OCI-LY1 (cell line): ENCODE measurements at regions not wholly inside any gene's neighbourhood (a gene's known extent, or its start where the extent isn't known, plus 50 kb on each side); places are given as distances from the start of the nearest gene placed in this dataset.

Source experiments
- H2AFZ ChIP-seq: fragments of 200-600 bp; sonication (generic), shearing (Covaris generic); 2 replicates; pipeline ENCODE4 v1.6.0; 2014; ENCODE audit warnings: antibody characterized with exemption, mild to moderate bottlenecking, low read length
- H3F3A ChIP-seq: fragments of 200-600 bp; sonication (generic), shearing (Covaris generic); 2 replicates; pipeline ENCODE4 v1.6.0; 2014; ENCODE audit warnings: mild to moderate bottlenecking, antibody characterized with exemption, low read length, moderate library complexity; ENCODE audit not compliant: insufficient read depth
- H3K27ac ChIP-seq: fragments of 200-600 bp; sonication (generic); 2 replicates; pipeline ENCODE4 v1.5.1; 2014; ENCODE audit warnings: low read length, mixed run types, mild to moderate bottlenecking, low read depth; ENCODE audit not compliant: poor library complexity, severe bottlenecking
- H3K27me3 ChIP-seq: fragments of 200-600 bp; sonication (generic); 2 replicates; pipeline ENCODE4 v1.6.0; 2014; ENCODE audit warnings: antibody characterized with exemption, mild to moderate bottlenecking, low read length, moderate library complexity; ENCODE audit not compliant: insufficient read depth
- H3K36me3 ChIP-seq: fragments of 200-600 bp; sonication (generic); 2 replicates; pipeline ENCODE4 v1.6.1; 2014; ENCODE audit warnings: mild to moderate bottlenecking, antibody characterized with exemption, low read length, moderate library complexity, mixed read lengths; ENCODE audit not compliant: insufficient read depth
- H3K4me1 ChIP-seq: fragments of 200-600 bp; sonication (generic); 2 replicates; pipeline ENCODE4 v1.5.1; 2014; ENCODE audit warnings: mild to moderate bottlenecking, low read length, moderate library complexity; ENCODE audit not compliant: insufficient read depth, severe bottlenecking
- H3K4me2 ChIP-seq: fragments of 200-600 bp; sonication (generic), shearing (Covaris generic); 2 replicates; pipeline ENCODE4 v1.6.1; 2014; ENCODE audit warnings: low read length
- H3K4me3 ChIP-seq: fragments of 200-600 bp; sonication (generic); 2 replicates; pipeline ENCODE4 v1.5.1; 2014; ENCODE audit warnings: low read length, low read depth, mild to moderate bottlenecking, mixed read lengths; ENCODE audit not compliant: poor library complexity, severe bottlenecking
- H3K79me2 ChIP-seq: fragments of 200-600 bp; shearing (Covaris generic); 2 replicates; pipeline ENCODE4 v1.6.1; 2016; ENCODE audit warnings: mixed run types, low read length, mixed read lengths; ENCODE audit not compliant: insufficient read depth
- H3K9ac ChIP-seq: fragments of 200-600 bp; sonication (generic), shearing (Covaris generic); 2 replicates; pipeline ENCODE4 v1.6.1; 2014; ENCODE audit warnings: mild to moderate bottlenecking, low read length, mixed read lengths
- H3K9me2 ChIP-seq: fragments of 200-600 bp; sonication (generic), shearing (Covaris generic); 2 replicates; pipeline ENCODE4 v1.6.1; 2014; ENCODE audit warnings: low read depth, mild to moderate bottlenecking, low read length, mixed read lengths
- H3K9me3 ChIP-seq: fragments of 200-600 bp; shearing (Covaris generic); 2 replicates; pipeline ENCODE4 v1.6.1; 2014; ENCODE audit warnings: low read length, mixed read lengths
- H4K20me1 ChIP-seq: fragments of 200-600 bp; sonication (generic), shearing (Covaris generic); 2 replicates; pipeline ENCODE4 v1.6.0; 2016; ENCODE audit warnings: mild to moderate bottlenecking, low read length; ENCODE audit not compliant: insufficient read depth
- EZH2 ChIP-seq: fragments of 200-600 bp; sonication (generic), shearing (Covaris generic); IDR thresholded peaks from 2 replicates; pipeline ENCODE4 v1.8.0; 2017; ENCODE audit warnings: borderline replicate concordance, mixed run types, mild to moderate bottlenecking, antibody characterized with exemption, low read length, moderate library complexity, mixed read lengths
- TF ChIP-seq, protein P1 (sequence below): fragments of 200-600 bp; sonication (generic), shearing (Covaris generic); IDR thresholded peaks from 2 replicates; pipeline ENCODE4 v1.5.1; 2017; ENCODE audit warnings: mild to moderate bottlenecking, antibody characterized with exemption, low read length, moderate library complexity, mixed read lengths

DNA sequence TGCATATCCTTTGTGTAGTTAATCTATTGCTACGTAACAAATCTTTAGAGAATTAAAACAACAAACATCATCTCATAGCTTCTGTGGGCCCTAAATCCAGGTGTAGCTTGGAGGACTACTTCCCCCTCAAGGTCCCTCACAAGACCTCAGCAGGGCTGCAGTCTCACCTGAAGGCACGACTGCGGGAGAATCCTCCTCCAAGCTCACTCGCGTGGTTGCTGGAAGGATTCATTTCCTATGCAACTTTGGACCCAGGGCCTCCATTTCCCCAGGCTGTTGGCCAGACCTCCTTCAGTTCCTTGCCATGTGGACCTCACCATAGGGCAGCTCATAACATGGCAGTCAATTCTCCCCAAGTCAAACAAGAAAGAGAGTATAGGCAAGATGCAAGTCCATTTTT, 140.4 kb downstream of the OAT start:
- H3K4me1 ChIP-seq = no peaks in the 10 kb centered on the region
- H3K9me2 ChIP-seq = no peaks in the 10 kb centered on the region; the same call in 1 of the 2 replicates
- H4K20me1 ChIP-seq = no peaks in the 10 kb centered on the region
- no peaks in the 10 kb centered on the region for H3K79me2 ChIP-seq
- no peak for TF ChIP-seq EZH2
- TF ChIP-seq, protein P1, sequence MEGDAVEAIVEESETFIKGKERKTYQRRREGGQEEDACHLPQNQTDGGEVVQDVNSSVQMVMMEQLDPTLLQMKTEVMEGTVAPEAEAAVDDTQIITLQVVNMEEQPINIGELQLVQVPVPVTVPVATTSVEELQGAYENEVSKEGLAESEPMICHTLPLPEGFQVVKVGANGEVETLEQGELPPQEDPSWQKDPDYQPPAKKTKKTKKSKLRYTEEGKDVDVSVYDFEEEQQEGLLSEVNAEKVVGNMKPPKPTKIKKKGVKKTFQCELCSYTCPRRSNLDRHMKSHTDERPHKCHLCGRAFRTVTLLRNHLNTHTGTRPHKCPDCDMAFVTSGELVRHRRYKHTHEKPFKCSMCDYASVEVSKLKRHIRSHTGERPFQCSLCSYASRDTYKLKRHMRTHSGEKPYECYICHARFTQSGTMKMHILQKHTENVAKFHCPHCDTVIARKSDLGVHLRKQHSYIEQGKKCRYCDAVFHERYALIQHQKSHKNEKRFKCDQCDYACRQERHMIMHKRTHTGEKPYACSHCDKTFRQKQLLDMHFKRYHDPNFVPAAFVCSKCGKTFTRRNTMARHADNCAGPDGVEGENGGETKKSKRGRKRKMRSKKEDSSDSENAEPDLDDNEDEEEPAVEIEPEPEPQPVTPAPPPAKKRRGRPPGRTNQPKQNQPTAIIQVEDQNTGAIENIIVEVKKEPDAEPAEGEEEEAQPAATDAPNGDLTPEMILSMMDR = no peak
- H2AFZ ChIP-seq = no peak overlapping the region
- H3K4me2 ChIP-seq = no peak overlapping the region
- H3K9ac ChIP-seq = no peak overlapping the region
- H3K27me3 ChIP-seq = peaks cover 22% of the 10 kb centered on the region; the same call in 1 of the 2 replicates
- no peak overlapping the region for H3K27ac ChIP-seq
- H3K9me3 ChIP-seq = peaks cover 1% of the 10 kb centered on the region; the same call in 1 of the 2 replicates
- no peaks in the 10 kb centered on the region for H3K36me3 ChIP-seq
- no peaks in the 10 kb centered on the region for H3F3A ChIP-seq
- H3K4me3 ChIP-seq = no peak overlapping the region

DNA sequence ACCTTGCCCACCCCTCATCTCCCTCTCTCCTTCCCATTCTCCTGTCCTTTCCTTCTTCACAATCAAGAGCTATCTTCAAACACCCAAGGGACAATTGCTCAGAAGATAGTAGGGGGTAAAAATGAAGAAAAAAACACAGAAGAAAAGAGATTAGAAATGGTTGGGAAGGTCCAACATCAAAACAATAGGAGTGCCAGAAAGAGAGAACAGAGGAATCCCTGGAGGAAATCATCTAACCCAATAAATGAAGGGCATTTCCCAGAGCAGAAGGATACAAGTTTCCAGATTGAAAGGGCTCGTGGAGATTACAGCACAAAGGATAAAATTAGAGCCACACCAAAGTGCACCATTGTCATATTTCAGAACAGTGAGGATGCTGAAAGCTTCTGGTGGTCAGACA, 145.6 kb downstream of the OAT start:
- no peak for TF ChIP-seq EZH2
- TF ChIP-seq, protein P1 = no peak
- Histone ChIP-seq H3K4me2 (no peak overlapping the region), H3K27ac (no peak overlapping the region)

DNA sequence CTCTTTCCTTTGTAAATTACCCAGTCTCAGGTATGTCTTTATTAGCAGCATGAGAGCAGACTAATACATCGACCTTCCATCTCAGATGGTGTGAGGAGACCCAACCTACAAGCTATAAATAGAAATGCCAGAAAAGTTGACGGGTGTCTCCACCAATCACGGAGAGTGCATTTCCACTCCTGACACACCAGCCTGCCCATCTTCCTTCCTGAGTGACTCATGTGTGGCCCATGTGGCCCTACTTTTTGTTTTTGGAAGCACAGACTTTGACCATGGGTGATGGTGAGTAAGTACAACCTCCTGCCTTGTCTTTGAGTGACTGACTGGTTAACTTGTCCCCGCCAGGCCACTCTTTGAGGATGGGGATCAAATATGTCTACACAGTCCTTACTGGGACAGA, 147.0 kb downstream of the OAT start:
- Histone ChIP-seq H3K27ac (no peak overlapping the region), H4K20me1 (no peaks in the 10 kb centered on the region), H2AFZ (no peak overlapping the region), H3K4me1 (no peaks in the 10 kb centered on the region), H3K4me3 (no peak overlapping the region), H3K36me3 (no peaks in the 10 kb centered on the region), H3K27me3 (peaks cover 4% of the 10 kb centered on the region; the same call in 1 of the 2 replicates), H3K9me3 (peaks cover 4% of the 10 kb centered on the region; the same call in 1 of the 2 replicates), H3K9me2 (no peaks in the 10 kb centered on the region; the same call in 1 of the 2 replicates), H3F3A (no peaks in the 10 kb centered on the region), H3K9ac (no peak overlapping the region), H3K79me2 (no peaks in the 10 kb centered on the region), H3K4me2 (no peak overlapping the region)
- TF ChIP-seq EZH2 = no peak
- TF ChIP-seq, protein P1 = no peak

More for the DNA sequence above, 145.6 kb downstream of the OAT start:
- no peaks in the 10 kb centered on the region for H3F3A ChIP-seq
- H3K9me3 ChIP-seq = peaks cover 4% of the 10 kb centered on the region; the same call in 1 of the 2 replicates
- H3K27me3 ChIP-seq = peaks cover 6% of the 10 kb centered on the region; the same call in 1 of the 2 replicates
- H3K4me1 ChIP-seq = no peaks in the 10 kb centered on the region
- H3K79me2 ChIP-seq = no peaks in the 10 kb centered on the region
- H3K9ac ChIP-seq = no peak overlapping the region
- H4K20me1 ChIP-seq = no peaks in the 10 kb centered on the region
- no peak overlapping the region for H3K4me3 ChIP-seq
- no peak overlapping the region for H2AFZ ChIP-seq
- H3K36me3 ChIP-seq = no peaks in the 10 kb centered on the region
- H3K9me2 ChIP-seq = no peaks in the 10 kb centered on the region; the same call in 1 of the 2 replicates
